Heart left ventricle (tissue), 16 donors: ENCODE measurements at regions not wholly inside any gene's neighbourhood (a gene's known extent, or its start where the extent isn't known, plus 50 kb on each side); places are given as distances from the start of the nearest gene placed in this dataset.

ENCODE experiments used
- ATAC-seq, 4 donors: fragments of 200-7000 bp; cut with Tn5 transposase; one replicate each; pipeline ENCODE4 v1.9.1; 2020 to 2022; ENCODE audit warnings: moderate library complexity in 4 of 4, mild to moderate bottlenecking in 3 of 4, moderate number of reproducible peaks in 1 of 4
- DNase-seq, 5 donors: peaks; one replicate each; pipeline ENCODE4 v3.0.0-alpha.2; 2020
- H3K27ac ChIP-seq, 12 donors: fragments of 200-600 bp; sonication (generic) in 4 of 12; one replicate each; pipeline versions ENCODE4 v1.5.0 to v1.8.0; 2016 to 2022; ENCODE audit warnings: mild to moderate bottlenecking in 2 of 12
- H3K27me3 ChIP-seq, 9 donors: fragments of 200-600 bp; sonication (generic) in 2 of 9; one replicate each; pipeline versions ENCODE4 v1.5.1 to v1.8.0; 2016 to 2022; ENCODE audit warnings: mild to moderate bottlenecking in 3 of 9
- H3K36me3 ChIP-seq, 9 donors: fragments of 200-600 bp; sonication (generic) in 2 of 9; one replicate each; pipeline versions ENCODE4 v1.5.0 to v1.8.0; 2018 to 2022; ENCODE audit warnings: mild to moderate bottlenecking in 2 of 9
- H3K4me1 ChIP-seq, 12 donors: fragments of 200-600 bp; sonication (generic) in 4 of 12; one replicate each; pipeline versions ENCODE4 v1.5.0 to v1.8.0; 2016 to 2022; ENCODE audit warnings: mild to moderate bottlenecking in 3 of 12
- H3K4me3 ChIP-seq, 12 donors: fragments of 200-600 bp; sonication (generic) in 4 of 12; one replicate each; pipeline versions ENCODE4 v1.5.0 to v1.8.0; 2017 to 2022; ENCODE audit warnings: mild to moderate bottlenecking in 9 of 12, moderate library complexity in 4 of 12
- H3K9me3 ChIP-seq, 12 donors: fragments of 200-600 bp; sonication (generic) in 4 of 12; one replicate each; pipeline versions ENCODE4 v1.5.0 to v1.8.0; 2016 to 2022; ENCODE audit warnings: mild to moderate bottlenecking in 1 of 12
- POLR2A ChIP-seq, 2 donors: fragments of 450-650 bp; IDR thresholded peaks; one replicate each; pipeline ENCODE4 v1.6.1; 2017; ENCODE audit warnings: antibody characterized with exemption in 2 of 2, mild to moderate bottlenecking in 2 of 2, moderate library complexity in 2 of 2
- WGBS, 4 donors: extraction: QIAGEN DNeasy Blood & Tissue Kit in 2 of 4; methylation state at CpG; one replicate each; pipeline versions ENCODE4 v1.1.5 to v1.1.7; 2013 to 2018; 5-methylcytosine and 5-hydroxymethylcytosine counted together
- intact Hi-C, 10 donors: fragments of 100-400 bp; cut with DNase I; formaldehyde crosslinking; loops; one replicate each; pipeline versions ENCODE4 v1.11.1 to v1.14.2; 2022
- TF ChIP-seq, protein P1 (sequence below), 12 donors: fragments of 200-600 bp; sonication (generic) in 4 of 12; IDR thresholded peaks; one replicate each; pipeline versions ENCODE4 v1.5.0 to v1.8.0; 2018 to 2022; ENCODE audit warnings: antibody characterized with exemption in 12 of 12, mild to moderate bottlenecking in 5 of 12
- donor health status: ischemic (EF 13 %, LVEDD 7.1; RV severe dilation, severe dysfunction).
- donor health status: healthy with polysubstance abuse.
- donor health status: DM: no; HTN: yes; CAD: no.
- donor health status: DM: no; HTN: no; CAD: no.
- donor health status: ischemic (EF 25% LVEDD 6.9; RV normal size, moderate dysfunction).
- donor health status: ischemic (EF 25% LVEDD 5.7; RV mildly dilated, moderate dysfunction).
- donor health status: healthy.
- donor health status: DM: yes; HTN: yes; CAD: no.
- donor health status: ischemic (EF 35%, LVEDD 5.7; RV mildly dilated, moderate dysfunction).
- donor health status: nonischemic (EF 11% LVEDD 7.7; RV severe dilation, severe dysfunction).
- donor health status: DM: yes; HTN: yes; CAD: no.
- donor health status: PGD.
- donor health status: ischemic (EF 29% LVEDD 5.4; RV normal size, mild dysfunction).
- donor health status: nonischemic (EF 23%, LVEDD 6.1; RV moderate dilation, normal function).

DNA sequence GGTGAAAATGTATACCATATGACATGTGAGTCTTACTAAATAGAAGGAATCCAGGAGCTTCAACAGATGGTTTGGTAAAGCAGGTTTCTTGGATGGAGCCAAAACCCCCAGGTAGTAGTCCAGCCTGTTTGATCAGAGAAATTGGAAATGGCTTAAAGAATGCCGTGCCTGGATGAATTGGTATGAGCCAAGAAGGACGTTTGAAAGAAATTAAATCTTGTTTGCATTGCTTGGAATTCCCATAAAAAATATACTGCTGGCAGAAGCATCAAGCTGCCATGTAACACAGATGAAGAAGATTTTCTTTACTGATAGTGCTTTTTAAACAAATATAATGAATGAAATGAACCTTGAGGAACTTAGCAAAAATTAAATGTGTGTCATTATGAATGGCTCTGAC, 176.3 kb downstream of the NPR3 start:
- peaks cover 0 to 28% (median 10%) of the 10 kb centered on the region in 12 donors for H3K9me3 ChIP-seq
- DNase-seq (no peak), ATAC-seq (no peak)
- no peaks in the 10 kb centered on the region for H3K27me3 ChIP-seq
- H3K4me3 ChIP-seq: no peak overlapping the region
- H3K27ac ChIP-seq: no peak overlapping the region
- H3K36me3 ChIP-seq: no peaks in the 10 kb centered on the region
- no peaks in the 10 kb centered on the region for H3K4me1 ChIP-seq
- no peak for TF ChIP-seq POLR2A (IDR thresholded peaks at IDR 0.05)
- TF ChIP-seq, protein P1, sequence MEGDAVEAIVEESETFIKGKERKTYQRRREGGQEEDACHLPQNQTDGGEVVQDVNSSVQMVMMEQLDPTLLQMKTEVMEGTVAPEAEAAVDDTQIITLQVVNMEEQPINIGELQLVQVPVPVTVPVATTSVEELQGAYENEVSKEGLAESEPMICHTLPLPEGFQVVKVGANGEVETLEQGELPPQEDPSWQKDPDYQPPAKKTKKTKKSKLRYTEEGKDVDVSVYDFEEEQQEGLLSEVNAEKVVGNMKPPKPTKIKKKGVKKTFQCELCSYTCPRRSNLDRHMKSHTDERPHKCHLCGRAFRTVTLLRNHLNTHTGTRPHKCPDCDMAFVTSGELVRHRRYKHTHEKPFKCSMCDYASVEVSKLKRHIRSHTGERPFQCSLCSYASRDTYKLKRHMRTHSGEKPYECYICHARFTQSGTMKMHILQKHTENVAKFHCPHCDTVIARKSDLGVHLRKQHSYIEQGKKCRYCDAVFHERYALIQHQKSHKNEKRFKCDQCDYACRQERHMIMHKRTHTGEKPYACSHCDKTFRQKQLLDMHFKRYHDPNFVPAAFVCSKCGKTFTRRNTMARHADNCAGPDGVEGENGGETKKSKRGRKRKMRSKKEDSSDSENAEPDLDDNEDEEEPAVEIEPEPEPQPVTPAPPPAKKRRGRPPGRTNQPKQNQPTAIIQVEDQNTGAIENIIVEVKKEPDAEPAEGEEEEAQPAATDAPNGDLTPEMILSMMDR (IDR thresholded peaks at IDR 0.05): no peak
- intact Hi-C loops: no loop called here
- WGBS, 4 donors: 48 to 62% (median 51%) methylated on average over 2 of the region's 2 CpGs

GRCh38 chr5:32889078-32889477, 178.0 kb downstream of the NPR3 start:
- ATAC-seq: no peak
- H3K4me3 ChIP-seq: no peak overlapping the region
- 0 to 54% (median 44%) methylated on average over 1 of the region's 1 CpG for WGBS, 4 donors
- H3K36me3 ChIP-seq: no peaks in the 10 kb centered on the region
- peaks cover 0 to 15% (median 7%) of the 10 kb centered on the region in 12 donors for H3K9me3 ChIP-seq
- H3K27me3 ChIP-seq: no peaks in the 10 kb centered on the region
- H3K27ac ChIP-seq: no peak overlapping the region
- TF ChIP-seq, protein P1 (IDR thresholded peaks at IDR 0.05): no peak
- no peak for TF ChIP-seq POLR2A (IDR thresholded peaks at IDR 0.05)
- intact Hi-C loops: no loop called here
- H3K4me1 ChIP-seq: no peaks in the 10 kb centered on the region
- DNase-seq: no peak

GRCh38 chr5:32903613-32904012, 192.5 kb downstream of the NPR3 start:
- Histone ChIP-seq H3K9me3 (peaks cover 0 to 24% (median 0%) of the 10 kb centered on the region in 12 donors), H3K4me1 (no peaks in the 10 kb centered on the region), H3K4me3 (no peak overlapping the region), H3K36me3 (no peaks in the 10 kb centered on the region), H3K27ac (no peak overlapping the region), H3K27me3 (no peaks in the 10 kb centered on the region)
- ATAC-seq (no peak), DNase-seq (no peak)
- intact Hi-C loops: no loop called here
- TF ChIP-seq POLR2A (IDR thresholded peaks at IDR 0.05): no peak
- TF ChIP-seq, protein P1 (IDR thresholded peaks at IDR 0.05): no peak
- 15 to 57% (median 29%) methylated on average over 2 of the region's 2 CpGs for WGBS, 4 donors

- intact Hi-C loops: no loop called here
Measured at GRCh38 chr5:32908641-32909040, 197.5 kb downstream of the NPR3 start.

More at GRCh38 chr5:32908641-32909040, 197.5 kb downstream of the NPR3 start:
- H3K27me3 ChIP-seq: no peaks in the 10 kb centered on the region
- ATAC-seq: no peak
- H3K9me3 ChIP-seq: peaks cover 0 to 24% (median 0%) of the 10 kb centered on the region in 12 donors
- 74 to 83% (median 78%) methylated on average over 2 of the region's 2 CpGs for WGBS, 4 donors
- TF ChIP-seq, protein P1 (IDR thresholded peaks at IDR 0.05): no peak
- no peak for TF ChIP-seq POLR2A (IDR thresholded peaks at IDR 0.05)
- no peak overlapping the region for H3K4me3 ChIP-seq
- H3K4me1 ChIP-seq: no peaks in the 10 kb centered on the region
- no peaks in the 10 kb centered on the region for H3K36me3 ChIP-seq
- DNase-seq: no peak
- no peak overlapping the region for H3K27ac ChIP-seq
